GM21515 (cell line): ENCODE measurements at regions not wholly inside any gene's neighbourhood (a gene's known extent, or its start where the extent isn't known, plus 50 kb on each side); places are given as distances from the start of the nearest gene placed in this dataset.
"Not testable (repeated sequence)": the region's sequence is repeated elsewhere in the genome, so short reads cannot be mapped to it uniquely, and the experiment has no call there.

ENCODE experiments used
- ATAC-seq: cut with Tn5 transposase; IDR thresholded peaks from one replicate; pipeline ENCODE4 v1.9.1; 2021; ENCODE audit not compliant: unreplicated experiment

DNA sequence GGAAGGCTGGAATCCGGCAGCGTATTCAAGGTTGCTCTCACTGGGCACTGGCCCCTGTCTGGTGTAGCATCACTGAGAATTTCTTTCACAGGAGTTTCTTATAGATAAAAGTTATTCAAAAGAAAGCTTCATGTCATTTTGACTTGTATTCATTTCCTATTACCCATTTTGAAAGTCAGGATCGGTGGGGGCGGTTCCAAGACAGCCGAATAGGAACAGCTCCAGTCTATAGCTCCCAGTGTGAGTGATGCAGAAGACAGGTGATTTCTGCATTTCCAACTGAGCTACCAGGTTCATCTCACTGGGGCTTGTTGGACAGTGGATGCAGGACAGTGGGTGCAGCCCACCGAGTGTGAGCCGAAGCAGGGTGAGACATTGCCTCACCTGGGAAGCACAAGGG lies 51.5 kb upstream of the CDC42EP3 start:
- ATAC-seq = not testable (repeated sequence)

DNA sequence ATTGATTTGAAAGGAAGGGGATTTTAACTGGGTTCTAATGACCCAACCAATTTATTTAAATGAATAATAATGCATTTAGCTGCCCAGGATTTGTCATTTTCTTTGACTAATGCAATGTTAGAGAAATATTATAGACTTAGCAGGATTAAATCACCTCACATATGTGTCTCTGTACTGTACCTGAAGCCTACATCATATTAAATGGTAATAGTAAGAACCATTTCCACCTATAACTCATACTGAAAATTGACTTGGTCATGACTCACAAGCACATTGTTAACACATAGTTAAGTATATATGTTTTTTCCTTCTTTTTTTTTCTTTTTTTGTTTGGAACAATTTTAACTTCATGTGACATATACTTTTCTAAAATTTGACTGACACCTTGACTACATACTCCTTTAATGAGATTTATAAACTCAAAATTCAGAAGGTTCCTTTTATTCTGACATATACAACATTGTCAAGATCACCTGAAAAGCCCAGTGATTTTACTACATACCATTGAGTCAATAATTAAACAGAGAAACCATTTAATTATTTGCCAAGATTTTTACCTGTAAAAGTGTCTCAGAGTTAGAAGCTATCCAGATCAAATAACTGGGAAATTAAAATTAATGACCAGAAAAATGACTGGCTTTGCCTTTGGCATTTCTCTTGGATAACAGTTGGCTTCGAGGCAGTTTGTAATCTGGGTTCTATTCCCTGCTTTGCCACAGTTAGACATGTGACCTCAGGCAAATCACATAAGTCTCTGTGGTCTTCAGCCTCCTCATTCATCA lies 58.8 kb upstream of the CDC42EP3 start:
- no peak for ATAC-seq

GRCh38 chr2:37732412-37732811 lies 61.0 kb upstream of the CDC42EP3 start:
- ATAC-seq = not testable (repeated sequence)

DNA sequence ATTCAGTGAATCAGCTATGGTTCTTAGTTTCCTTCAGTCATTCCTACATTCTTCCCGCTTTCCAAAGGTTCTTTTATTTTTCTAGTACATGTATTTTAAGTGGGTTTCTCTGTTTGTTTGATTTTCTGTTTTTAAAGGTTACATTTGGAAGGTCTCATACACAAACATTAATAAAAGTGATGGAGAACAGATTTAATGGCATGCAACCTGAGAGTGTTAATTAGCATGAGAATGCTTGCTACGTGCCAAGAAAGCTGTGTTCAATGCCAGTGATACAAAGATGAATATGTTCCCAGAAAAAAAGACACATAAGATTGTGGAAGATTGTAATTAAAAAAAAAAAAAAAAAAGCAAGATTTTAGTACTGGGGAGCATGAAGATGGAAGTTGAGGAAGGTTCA lies 61.8 kb upstream of the CDC42EP3 start:
- ATAC-seq = no peak

DNA sequence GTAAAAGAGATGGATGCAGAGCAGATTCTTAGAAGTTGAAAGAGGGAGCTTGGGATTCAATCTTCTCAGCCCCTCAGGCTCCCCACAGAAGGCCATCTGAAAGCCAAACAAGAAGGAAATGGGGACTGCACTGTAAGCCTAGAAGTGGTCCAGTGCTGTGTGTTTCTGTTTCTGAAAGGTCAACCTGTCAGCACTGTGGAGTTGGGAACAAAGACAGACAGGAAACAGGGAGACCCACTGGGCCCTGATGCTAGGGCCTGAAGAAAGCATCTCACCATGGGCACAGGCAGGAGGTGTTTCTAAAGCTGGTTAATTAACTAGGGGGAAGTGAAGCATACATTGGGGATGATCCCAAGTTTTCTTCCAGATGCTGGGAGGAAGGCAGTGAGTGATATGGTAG lies 62.5 kb upstream of the CDC42EP3 start:
- ATAC-seq = not testable (repeated sequence)

- ATAC-seq = not testable (repeated sequence)
Measured at GRCh38 chr2:37734891-37735523, 63.6 kb upstream of the CDC42EP3 start.

DNA sequence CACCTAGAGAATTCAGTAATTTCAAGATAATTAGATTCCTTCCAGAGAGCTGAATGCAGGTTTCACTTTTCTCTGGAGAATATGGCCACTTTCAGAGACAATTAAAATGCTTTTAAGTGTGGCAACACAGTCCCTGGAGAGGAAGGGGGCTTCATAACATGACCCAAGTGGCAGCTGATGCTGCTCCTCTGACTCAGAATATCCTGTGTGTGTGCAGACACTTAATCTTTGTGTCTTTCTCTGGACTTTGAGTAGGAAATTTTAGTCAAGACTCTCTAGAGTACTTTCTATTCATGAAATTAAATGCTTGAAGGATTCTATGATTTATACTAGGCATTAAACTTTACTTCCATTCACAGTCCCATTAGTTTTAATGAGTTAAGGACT lies 64.1 kb upstream of the CDC42EP3 start:
- not testable (repeated sequence) for ATAC-seq

- no peak for ATAC-seq
Measured at GRCh38 chr2:37737507-37737906, 66.1 kb upstream of the CDC42EP3 start.

- ATAC-seq = no peak
Measured at GRCh38 chr2:37738266-37738885, 66.9 kb upstream of the CDC42EP3 start.

GRCh38 chr2:37739153-37739552 lies 67.7 kb upstream of the CDC42EP3 start:
- ATAC-seq = no peak

- ATAC-seq = no peak
Measured at GRCh38 chr2:37740164-37740739, 68.8 kb upstream of the CDC42EP3 start.

- no peak for ATAC-seq
Measured at GRCh38 chr2:37742286-37742685, 70.8 kb upstream of the CDC42EP3 start.

DNA sequence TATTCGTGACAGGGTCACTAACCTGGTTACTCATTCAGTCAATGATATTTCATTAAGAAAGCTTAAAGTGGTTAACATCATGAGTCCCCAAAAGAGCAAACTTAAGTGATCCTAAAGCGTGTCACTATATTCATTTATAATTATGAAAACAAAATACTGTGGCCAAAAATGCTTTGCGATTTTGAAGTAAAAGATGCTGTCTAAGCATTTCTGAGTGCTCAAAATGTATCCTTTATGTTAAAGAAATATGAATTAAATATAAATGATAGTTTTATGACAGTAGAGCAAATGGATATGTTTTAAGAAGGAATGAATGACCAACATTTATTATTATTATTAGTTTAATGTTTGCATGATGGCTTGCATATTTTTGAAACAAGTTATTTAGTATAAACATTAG lies 72.6 kb upstream of the CDC42EP3 start:
- no peak for ATAC-seq

- ATAC-seq = not testable (repeated sequence)
Measured at GRCh38 chr2:37744961-37745360, 73.5 kb upstream of the CDC42EP3 start.

DNA sequence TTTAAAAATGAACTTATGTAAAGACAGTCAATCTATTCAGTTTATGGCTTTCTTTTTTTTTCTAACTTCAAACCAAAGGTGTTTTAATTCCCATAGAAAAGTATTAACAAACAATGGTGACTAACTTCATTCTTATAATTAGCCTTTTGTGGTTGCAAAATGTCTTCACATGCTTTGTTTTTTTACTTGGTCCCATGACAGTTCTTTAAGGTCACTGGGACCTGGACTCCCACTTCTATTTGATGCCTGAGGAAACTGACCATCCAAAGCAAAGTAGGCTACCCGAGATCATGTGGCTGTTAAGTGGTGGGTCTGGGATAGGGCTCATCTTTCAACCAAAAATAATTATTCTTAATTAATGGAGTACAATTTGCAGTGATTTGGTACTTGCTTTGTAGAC lies 74.6 kb upstream of the CDC42EP3 start:
- not testable (repeated sequence) for ATAC-seq

- ATAC-seq = no peak
Measured at GRCh38 chr2:37746883-37747282, 75.4 kb upstream of the CDC42EP3 start.

- ATAC-seq = no peak
Measured at GRCh38 chr2:37748541-37748940, 77.1 kb upstream of the CDC42EP3 start.

- not testable (repeated sequence) for ATAC-seq
Measured at GRCh38 chr2:37750286-37750685, 78.8 kb upstream of the CDC42EP3 start.

DNA sequence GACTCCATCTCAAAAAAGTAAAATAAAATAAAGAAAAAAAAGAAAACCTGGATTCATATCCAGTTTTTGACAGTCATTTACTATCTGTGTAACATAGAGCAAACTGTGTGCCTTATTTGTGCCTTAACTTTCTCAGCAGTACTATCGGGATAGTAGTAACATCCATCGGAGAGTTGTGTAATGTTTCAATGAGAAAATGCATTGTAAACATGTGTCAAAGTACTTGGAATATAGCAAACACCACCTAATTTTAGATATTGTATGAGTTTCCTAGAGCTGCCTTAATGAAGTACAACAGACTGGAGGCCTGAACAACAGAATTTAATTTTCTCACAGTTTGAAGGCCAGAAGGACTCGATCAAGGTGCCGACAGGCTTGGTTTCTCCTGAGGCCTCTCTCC lies 81.3 kb upstream of the CDC42EP3 start:
- no peak for ATAC-seq

DNA sequence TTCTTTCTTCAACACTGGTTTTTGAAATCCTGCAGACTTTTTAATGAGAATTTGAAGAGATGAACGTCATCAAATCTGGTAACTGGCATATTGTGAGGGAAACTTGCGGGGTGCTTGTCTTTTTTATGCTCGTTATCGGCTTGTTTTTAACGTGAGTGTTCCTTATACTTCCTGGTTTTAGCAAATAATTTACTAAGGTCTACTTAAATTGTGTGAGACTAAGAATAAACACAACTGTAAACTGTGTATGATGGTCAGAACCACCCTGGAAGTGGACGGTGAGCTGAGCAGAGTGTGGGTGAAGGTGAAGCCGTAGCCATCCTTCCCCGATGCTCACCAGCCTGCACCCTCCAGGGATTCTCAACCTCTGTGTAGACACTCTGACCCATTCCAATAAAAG lies 82.3 kb upstream of the CDC42EP3 start:
- no peak for ATAC-seq

DNA sequence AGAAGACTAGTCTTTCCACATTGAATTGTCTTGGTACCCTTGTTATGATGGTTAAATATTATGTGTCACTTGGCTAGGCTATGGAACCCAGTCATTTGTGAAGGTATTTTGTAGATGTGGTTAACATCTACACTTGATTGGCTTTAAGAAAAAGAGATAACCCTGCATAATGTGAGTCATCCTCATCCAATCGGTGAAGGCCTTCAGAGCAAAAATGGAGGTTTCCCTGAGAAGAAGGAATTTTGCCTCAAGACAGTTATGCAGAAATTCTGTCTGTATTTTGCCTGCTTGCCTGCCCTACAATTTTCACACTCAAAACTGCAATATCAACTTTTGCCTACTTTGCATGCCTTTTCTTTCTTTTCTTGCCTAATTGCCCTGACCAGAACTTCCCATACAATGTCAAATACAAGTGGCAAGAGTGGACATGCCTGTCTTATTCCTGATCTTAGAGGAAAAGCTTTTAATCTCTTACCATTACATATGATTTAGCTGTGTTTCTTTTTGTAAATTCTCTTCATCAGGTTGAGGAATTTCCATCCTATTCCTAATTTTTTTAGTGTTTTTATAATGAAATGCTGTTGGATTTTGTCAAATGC lies 84.6 kb upstream of the CDC42EP3 start:
- not testable (repeated sequence) for ATAC-seq
